GM19397 (cell line): ENCODE measurements at regions not wholly inside any gene's neighbourhood (a gene's known extent, or its start where the extent isn't known, plus 50 kb on each side); places are given as distances from the start of the nearest gene placed in this dataset.
"Not testable (repeated sequence)": the region's sequence is repeated elsewhere in the genome, so short reads cannot be mapped to it uniquely, and the experiment has no call there.

Experiments used
- ATAC-seq: cut with Tn5 transposase; IDR thresholded peaks from one replicate; pipeline ENCODE4 v1.9.1; 2021; ENCODE audit warnings: mild to moderate bottlenecking, moderate library complexity; ENCODE audit not compliant: unreplicated experiment

GRCh38 chr14:89056394-89056793, 231.9 kb downstream of the TTC8 start:
- no peak for ATAC-seq

GRCh38 chr14:89058697-89059096, 234.2 kb downstream of the TTC8 start:
- ATAC-seq = no peak

GRCh38 chr14:89060191-89060590, 235.7 kb downstream of the TTC8 start:
- no peak for ATAC-seq

GRCh38 chr14:89061696-89062095, 237.2 kb downstream of the TTC8 start:
- no peak for ATAC-seq

GRCh38 chr14:89065879-89066278, 241.4 kb downstream of the TTC8 start:
- no peak for ATAC-seq

DNA sequence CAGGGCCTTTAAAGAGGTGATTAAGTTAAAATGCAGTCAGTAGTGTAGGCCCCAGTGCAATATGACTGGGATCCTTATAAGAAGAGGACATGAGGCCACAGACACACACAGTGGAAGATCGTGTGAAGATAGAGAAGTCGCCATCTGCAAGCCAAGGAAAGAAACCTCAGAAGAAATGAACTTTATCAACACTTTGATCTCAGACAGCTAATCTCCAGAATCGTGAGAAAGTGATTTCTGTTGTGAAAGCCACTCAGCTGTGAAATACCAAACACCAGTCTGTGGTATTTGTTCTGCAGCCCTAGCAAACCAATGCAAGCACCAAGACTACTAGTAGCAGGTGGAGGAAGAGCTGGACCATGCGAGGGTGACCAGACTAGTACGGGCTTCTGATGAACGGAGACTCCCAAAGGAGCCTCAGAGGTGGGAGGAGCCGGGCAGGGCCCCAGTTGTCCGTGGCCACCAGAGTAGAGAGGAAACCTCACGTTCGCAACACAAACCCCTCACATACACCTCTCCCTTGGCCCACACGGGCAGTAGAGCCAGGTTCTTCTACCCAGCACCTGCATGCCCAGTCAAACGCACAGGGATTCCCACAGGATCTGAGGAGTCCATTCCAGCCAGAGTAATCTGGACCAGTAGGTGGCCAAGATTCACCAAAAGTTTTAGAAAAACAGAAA, 243.0 kb downstream of the TTC8 start:
- ATAC-seq = no peak

GRCh38 chr14:89078021-89078795, 253.8 kb downstream of the TTC8 start:
- ATAC-seq = no peak

DNA sequence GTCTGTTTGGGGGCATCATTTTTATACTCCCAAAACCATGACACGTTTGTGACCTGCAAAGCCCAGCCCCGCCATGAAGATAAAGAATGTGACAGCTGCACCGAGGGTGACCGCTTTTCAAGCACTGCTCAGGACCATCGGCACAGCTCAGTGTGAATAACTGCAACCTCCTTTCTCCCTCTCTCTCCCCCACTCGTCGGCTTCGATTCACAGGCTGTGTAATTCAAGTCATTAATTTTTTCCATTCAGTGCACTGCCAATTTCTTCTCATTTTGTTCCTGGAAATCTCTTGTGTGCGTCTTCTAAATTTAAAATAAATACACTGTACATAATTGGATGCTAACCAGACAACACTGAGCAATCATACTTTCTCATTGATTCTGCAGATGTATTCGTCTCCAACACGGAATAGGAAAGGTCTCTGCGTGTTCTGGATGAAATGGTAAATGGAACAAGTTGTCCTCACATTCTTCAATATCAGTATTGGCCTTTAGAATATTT, 260.8 kb downstream of the TTC8 start:
- no peak for ATAC-seq

- no peak for ATAC-seq
These were observed 261.4 kb downstream of the TTC8 start for GRCh38 chr14:89085737-89086382.

GRCh38 chr14:89088530-89088929, 264.1 kb downstream of the TTC8 start:
- no peak for ATAC-seq

DNA sequence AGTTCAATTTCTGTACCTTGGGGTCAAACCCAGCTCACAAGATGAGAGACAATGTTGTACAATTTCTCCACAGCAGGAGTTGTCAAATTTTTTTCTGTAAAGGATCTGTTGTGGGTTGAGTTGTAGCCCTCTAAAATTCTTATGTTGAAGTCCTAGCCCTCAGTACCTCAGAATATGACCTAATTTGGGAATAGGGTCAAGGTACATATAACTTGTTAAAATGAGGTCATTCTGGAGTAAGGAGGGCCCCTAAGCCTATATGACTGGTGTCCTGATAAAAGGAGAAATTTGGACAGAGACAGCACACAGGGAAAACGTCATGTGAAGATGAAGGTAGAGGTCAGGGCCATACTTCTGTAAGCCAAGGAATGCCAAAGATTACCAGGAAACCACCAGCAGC, 264.9 kb downstream of the TTC8 start:
- no peak for ATAC-seq

DNA sequence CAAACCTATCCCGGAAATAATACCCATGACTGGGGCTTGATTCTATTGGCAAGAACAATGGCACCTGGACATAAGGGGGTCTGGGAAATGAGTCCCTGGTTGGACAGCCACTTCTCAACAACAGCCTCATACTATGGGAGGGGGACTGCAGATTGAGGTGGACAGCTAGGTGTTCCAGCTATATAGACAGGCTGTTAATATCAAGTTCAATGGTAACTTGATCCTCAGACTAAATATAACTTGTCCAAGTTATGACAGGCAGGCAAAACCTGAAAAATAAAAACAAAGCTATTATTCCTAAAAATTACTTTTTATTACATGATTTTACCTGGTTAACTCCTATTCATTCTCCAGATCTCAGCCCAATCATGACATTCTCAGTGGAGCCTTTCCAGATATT, 267.3 kb downstream of the TTC8 start:
- no peak for ATAC-seq

GRCh38 chr14:89093083-89093730, 268.8 kb downstream of the TTC8 start:
- ATAC-seq = no peak

DNA sequence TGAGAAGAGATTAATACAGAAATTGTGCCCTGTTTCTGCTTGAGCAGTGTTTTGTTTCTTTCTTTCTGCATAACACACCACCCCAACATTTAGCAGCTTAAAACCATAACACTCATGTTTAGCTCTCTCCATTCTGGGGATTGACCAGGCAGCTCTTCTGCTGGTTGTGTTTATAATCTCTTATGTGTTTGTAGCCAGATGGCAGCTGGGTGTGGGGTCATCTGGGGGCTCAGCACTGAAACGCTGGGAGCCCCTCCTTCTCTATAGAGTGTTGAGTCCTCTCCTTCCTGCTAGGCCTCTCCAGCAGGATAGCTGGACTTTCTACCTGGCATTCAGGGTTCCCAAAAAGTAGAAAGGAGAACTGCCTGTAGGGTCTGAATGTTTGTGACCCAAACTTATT, 270.6 kb downstream of the TTC8 start:
- no peak for ATAC-seq

- ATAC-seq = no peak
These were observed 272.5 kb downstream of the TTC8 start for GRCh38 chr14:89096946-89097345.

DNA sequence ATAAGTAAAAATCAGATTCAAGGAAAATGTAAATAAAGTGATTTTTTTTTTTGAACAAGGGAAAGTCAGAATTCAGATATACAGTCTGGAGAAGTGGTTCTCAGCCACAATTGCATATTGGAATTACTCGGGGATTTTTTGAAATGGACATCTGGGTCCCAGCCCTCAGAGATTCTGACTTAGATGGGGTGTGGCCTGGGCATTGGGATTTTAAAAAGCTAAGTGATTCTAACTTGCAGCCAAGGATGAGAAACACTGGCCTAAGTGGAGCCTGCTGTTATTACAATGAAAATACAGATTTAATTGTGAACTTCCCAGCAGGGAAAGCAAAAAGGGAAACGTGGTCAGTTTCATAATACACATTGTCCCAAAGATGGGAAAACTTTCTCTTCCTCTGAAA, 273.8 kb downstream of the TTC8 start:
- no peak for ATAC-seq

- not testable (repeated sequence) for ATAC-seq
These were observed 279.8 kb downstream of the TTC8 start for GRCh38 chr14:89104171-89104817.

DNA sequence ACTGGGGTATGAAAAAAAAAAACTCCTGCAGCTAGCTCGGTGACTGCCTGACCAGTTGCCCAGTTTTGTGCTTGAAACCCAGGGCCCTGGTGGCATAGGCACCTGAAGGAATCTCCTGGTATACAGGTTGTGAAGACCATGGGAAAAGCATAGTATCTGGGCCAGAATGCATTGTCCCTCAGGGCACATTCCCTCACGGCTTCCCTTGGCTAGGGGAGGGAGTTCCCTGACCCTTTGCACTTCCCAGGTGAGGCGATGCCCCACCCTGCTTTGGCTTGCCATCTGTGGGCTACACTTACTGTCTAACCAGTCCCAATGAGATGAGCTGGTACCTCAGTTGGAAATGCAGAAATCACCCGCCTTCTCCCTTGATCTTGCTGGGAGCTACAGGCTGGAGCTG, 280.4 kb downstream of the TTC8 start:
- ATAC-seq = not testable (repeated sequence)
